ENCODE measurements at regions not wholly inside any gene's neighbourhood (a gene's known extent, or its start where the extent isn't known, plus 50 kb on each side); places are given as distances from the start of the nearest gene placed in this dataset.

DNA sequence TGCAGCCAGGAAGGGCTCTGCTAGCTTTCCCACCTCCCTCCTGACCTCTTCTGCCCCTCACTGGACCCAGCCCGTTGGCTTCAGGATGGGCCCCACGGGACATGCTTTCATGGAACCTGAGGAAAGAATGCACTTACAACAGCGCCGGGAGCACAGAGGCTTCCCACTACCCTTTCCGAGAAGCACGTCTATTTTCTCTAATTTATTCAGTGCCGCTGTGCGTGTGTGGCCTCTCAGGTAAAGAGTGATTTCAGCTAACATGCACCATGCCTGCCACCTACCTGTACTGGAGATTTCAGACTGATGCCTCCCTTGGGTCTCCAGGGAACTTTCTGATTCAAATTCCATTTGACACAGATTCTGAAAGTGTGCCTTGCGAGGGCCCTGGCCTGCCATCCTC is 140.1 kb downstream of the CYLD start:
- intact Hi-C loops (cut with micrococcal nuclease): no loop called here
- WGBS, 2 experiments (ENCODE audit: extremely low coverage in 2 of 2, insufficient read length in 1 of 2): 90% methylated on average over 3 of the region's 9 CpGs; no CpG with 5 or more reads in 1 of the 2 experiments
- H2BK15ac ChIP-seq (ENCODE audit: low read depth, low read length): no peak overlapping the region

More for the DNA sequence above, 140.1 kb downstream of the CYLD start:
- no peaks in the 10 kb centered on the region for H3K4me1 ChIP-seq (ENCODE audit: control insufficient read depth, insufficient read depth, low read length)
- H2BK5ac ChIP-seq (ENCODE audit: low read depth, low read length, poor library complexity, severe bottlenecking): no peak overlapping the region
- no peak for TF ChIP-seq MAZ (IDR thresholded peaks at IDR 0.05; ENCODE audit: borderline replicate concordance, low read depth, low read length)
- TF ChIP-seq, protein P1, sequence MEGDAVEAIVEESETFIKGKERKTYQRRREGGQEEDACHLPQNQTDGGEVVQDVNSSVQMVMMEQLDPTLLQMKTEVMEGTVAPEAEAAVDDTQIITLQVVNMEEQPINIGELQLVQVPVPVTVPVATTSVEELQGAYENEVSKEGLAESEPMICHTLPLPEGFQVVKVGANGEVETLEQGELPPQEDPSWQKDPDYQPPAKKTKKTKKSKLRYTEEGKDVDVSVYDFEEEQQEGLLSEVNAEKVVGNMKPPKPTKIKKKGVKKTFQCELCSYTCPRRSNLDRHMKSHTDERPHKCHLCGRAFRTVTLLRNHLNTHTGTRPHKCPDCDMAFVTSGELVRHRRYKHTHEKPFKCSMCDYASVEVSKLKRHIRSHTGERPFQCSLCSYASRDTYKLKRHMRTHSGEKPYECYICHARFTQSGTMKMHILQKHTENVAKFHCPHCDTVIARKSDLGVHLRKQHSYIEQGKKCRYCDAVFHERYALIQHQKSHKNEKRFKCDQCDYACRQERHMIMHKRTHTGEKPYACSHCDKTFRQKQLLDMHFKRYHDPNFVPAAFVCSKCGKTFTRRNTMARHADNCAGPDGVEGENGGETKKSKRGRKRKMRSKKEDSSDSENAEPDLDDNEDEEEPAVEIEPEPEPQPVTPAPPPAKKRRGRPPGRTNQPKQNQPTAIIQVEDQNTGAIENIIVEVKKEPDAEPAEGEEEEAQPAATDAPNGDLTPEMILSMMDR (conservative IDR thresholded peaks at IDR 0.05; ENCODE audit: low read depth, low read length): no peak
- TF ChIP-seq RFX5 (IDR thresholded peaks at IDR 0.05; ENCODE audit: low read depth, low read length): no peak
- TF ChIP-seq RCOR1 (IDR thresholded peaks at IDR 0.05; ENCODE audit: insufficient replicate concordance, low read length): no peak
- no peak for TF ChIP-seq SMC3 (IDR thresholded peaks at IDR 0.05; ENCODE audit: low read depth, low read length)
- no peak for TF ChIP-seq NFE2L2 (IDR thresholded peaks at IDR 0.05; ENCODE audit: low read depth, low read length)
- TF ChIP-seq, protein P2, sequence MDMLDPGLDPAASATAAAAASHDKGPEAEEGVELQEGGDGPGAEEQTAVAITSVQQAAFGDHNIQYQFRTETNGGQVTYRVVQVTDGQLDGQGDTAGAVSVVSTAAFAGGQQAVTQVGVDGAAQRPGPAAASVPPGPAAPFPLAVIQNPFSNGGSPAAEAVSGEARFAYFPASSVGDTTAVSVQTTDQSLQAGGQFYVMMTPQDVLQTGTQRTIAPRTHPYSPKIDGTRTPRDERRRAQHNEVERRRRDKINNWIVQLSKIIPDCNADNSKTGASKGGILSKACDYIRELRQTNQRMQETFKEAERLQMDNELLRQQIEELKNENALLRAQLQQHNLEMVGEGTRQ (IDR thresholded peaks at IDR 0.05; ENCODE audit: low read depth, low read length): no peak
- no peak for TF ChIP-seq POLR2A (IDR thresholded peaks at IDR 0.05; ENCODE audit: low read depth, low read length)
- no peak for TF ChIP-seq MXI1 (IDR thresholded peaks at IDR 0.05; ENCODE audit: borderline replicate concordance, low read depth, low read length)
- TF ChIP-seq, protein P3, sequence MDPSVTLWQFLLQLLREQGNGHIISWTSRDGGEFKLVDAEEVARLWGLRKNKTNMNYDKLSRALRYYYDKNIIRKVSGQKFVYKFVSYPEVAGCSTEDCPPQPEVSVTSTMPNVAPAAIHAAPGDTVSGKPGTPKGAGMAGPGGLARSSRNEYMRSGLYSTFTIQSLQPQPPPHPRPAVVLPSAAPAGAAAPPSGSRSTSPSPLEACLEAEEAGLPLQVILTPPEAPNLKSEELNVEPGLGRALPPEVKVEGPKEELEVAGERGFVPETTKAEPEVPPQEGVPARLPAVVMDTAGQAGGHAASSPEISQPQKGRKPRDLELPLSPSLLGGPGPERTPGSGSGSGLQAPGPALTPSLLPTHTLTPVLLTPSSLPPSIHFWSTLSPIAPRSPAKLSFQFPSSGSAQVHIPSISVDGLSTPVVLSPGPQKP (IDR thresholded peaks at IDR 0.05; ENCODE audit: borderline replicate concordance, low read depth, low read length): no peak
- no peak for TF ChIP-seq MAFK (IDR thresholded peaks at IDR 0.05; ENCODE audit: low read depth, low read length)
- no peak for TF ChIP-seq CEBPB (IDR thresholded peaks at IDR 0.05; ENCODE audit: low read depth, low read length)
- no peak for TF ChIP-seq BHLHE40 (IDR thresholded peaks at IDR 0.05; ENCODE audit: low read depth, low read length)
- no peak for TF ChIP-seq RAD21 (IDR thresholded peaks at IDR 0.05; ENCODE audit: low read length)
- TF ChIP-seq FOS (IDR thresholded peaks at IDR 0.05; ENCODE audit: low read depth, low read length): no peak
- TF ChIP-seq CHD1 (IDR thresholded peaks at IDR 0.05; ENCODE audit: low read depth, low read length): no peak
- H3K27ac ChIP-seq (ENCODE audit: insufficient read depth, low read length): no peak overlapping the region
- no peaks in the 10 kb centered on the region for H3K9me1 ChIP-seq (ENCODE audit: insufficient read depth, low read length)
- H2BK20ac ChIP-seq (ENCODE audit: low read depth, low read length): no peak overlapping the region
- no peak overlapping the region for H4K5ac ChIP-seq (ENCODE audit: low read depth, low read length)
- H3K4me3 ChIP-seq (ENCODE audit: insufficient read depth, low read depth, low read length): no peak overlapping the region
- no peaks in the 10 kb centered on the region; the same call in 1 of the 2 replicates for H3K9me3 ChIP-seq (ENCODE audit: control insufficient read depth, insufficient read depth, low read length)
- H3K79me1 ChIP-seq (ENCODE audit: low read depth in 1 of 2, low read length in 2 of 2): no peaks in the 10 kb centered on the region
- H2AK5ac ChIP-seq (ENCODE audit: low read depth, low read length): no peak overlapping the region
- no peaks in the 10 kb centered on the region for H4K20me1 ChIP-seq (ENCODE audit: insufficient read depth, low read length)
- H3K36me3 ChIP-seq (ENCODE audit: control insufficient read depth, insufficient read depth, low read length): no peaks in the 10 kb centered on the region
- H3K4ac ChIP-seq (ENCODE audit: low read depth, low read length): no peak overlapping the region
- in situ Hi-C loops (cut with MboI; ENCODE audit: low sequenced_read_pairs) (no loop called here), dilution Hi-C loops (cut with HindIII; ENCODE audit: low sequenced_read_pairs, unreplicated experiment) (no loop called here)
- H3K4me2 ChIP-seq (ENCODE audit: low read depth, low read length): no peak overlapping the region
- ATAC-seq (ENCODE audit: low read depth): no peak
- no peak overlapping the region for H2AFZ ChIP-seq (replicated peaks; ENCODE audit: low read length, poor library complexity)
- no peak overlapping the region for H4K8ac ChIP-seq (ENCODE audit: low read depth in 2 of 2, low read length in 2 of 2)
- ChIA-PET CTCF (no interaction called here), POLR2A (ENCODE audit: unreplicated experiment) (no interaction called here)
- H3K56ac ChIP-seq (ENCODE audit: extremely low read depth, insufficient read depth, low read length): no peak overlapping the region
- no peak overlapping the region for H3K9ac ChIP-seq (ENCODE audit: low read depth, low read length)
- BruUV-seq (replicated peaks): no TSS peak
- H3K14ac ChIP-seq (replicated peaks; ENCODE audit: low read depth, low read length): no peak overlapping the region
- no peak overlapping the region for H3K23ac ChIP-seq (ENCODE audit: low read depth, low read length)
- H2AK9ac ChIP-seq (replicated peaks; ENCODE audit: low read depth, low read length, poor library complexity): no peak overlapping the region
- DNase-seq: no peak
- no peaks in the 10 kb centered on the region; the same call in 1 of the 2 replicates for H3K27me3 ChIP-seq (ENCODE audit: control insufficient read depth, insufficient read depth, low read length)
- no peak overlapping the region for H4K91ac ChIP-seq (ENCODE audit: insufficient read depth, low read depth, low read length)
- H2BK120ac ChIP-seq (ENCODE audit: low read depth, low read length): no peak overlapping the region
- no peak overlapping the region for H3K18ac ChIP-seq (ENCODE audit: low read depth, low read length)

Measured in IMR-90 (cell line).